Activated CD8-positive, alpha-beta memory T cell treated with anti-CD3 and anti-CD28 coated beads for 24 hours (primary cell): ENCODE measurements at regions not wholly inside any gene's neighbourhood (a gene's known extent, or its start where the extent isn't known, plus 50 kb on each side); places are given as distances from the start of the nearest gene placed in this dataset.

Experiments
- DNase-seq: peaks from one replicate; pipeline ENCODE4 v3.0.0-alpha.2; 2020

- no peak for DNase-seq
Observed at GRCh38 chr12:34347367-34347766, 325.1 kb downstream of the ALG10 start.

GRCh38 chr12:34348064-34348463 lies 325.8 kb downstream of the ALG10 start:
- DNase-seq, result no peak

GRCh38 chr12:34348836-34349672 lies 326.8 kb downstream of the ALG10 start:
- DNase-seq, result no peak

DNA sequence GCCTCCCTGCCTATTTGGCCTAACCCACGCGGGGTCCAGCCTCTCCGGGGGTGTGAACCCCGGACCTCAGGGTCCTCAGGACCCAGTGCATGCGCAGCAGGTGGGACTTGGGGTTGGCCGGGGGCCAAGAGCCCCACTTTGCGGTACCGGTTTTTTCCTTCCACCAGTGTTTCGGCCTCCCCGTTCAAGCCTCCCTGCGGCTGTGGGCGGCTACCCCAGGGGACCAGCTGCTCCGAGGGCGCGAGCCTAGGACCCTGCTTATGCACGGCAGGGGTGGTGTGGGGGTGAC lies 327.3 kb downstream of the ALG10 start:
- DNase-seq, result no peak

- no peak for DNase-seq
Observed at GRCh38 chr12:34350092-34351041, 328.1 kb downstream of the ALG10 start.

DNA sequence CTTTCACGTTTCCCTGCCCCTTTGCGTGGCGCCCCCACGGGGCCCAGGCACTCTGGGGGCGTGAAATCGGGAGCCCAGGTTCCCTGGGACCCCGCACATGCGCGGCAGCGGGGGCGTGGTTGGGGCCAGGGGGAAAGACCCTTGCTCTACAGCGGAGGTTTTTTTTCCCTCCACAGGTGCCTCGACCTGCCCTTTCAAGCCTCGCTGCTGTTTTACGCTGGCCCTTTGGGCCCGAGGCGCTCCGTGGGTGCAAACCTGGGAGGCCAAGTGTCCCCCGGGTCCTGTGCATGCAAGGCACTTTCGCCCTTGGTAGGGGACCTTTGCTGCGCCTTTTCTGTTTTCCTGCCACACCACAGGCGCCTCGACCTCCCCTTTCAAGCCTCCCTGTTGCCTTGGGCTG lies 329.8 kb downstream of the ALG10 start:
- DNase-seq, result no peak

GRCh38 chr12:34354239-34355200 lies 332.2 kb downstream of the ALG10 start:
- DNase-seq, result no peak

GRCh38 chr12:34356233-34356987 lies 334.1 kb downstream of the ALG10 start:
- no peak for DNase-seq

DNA sequence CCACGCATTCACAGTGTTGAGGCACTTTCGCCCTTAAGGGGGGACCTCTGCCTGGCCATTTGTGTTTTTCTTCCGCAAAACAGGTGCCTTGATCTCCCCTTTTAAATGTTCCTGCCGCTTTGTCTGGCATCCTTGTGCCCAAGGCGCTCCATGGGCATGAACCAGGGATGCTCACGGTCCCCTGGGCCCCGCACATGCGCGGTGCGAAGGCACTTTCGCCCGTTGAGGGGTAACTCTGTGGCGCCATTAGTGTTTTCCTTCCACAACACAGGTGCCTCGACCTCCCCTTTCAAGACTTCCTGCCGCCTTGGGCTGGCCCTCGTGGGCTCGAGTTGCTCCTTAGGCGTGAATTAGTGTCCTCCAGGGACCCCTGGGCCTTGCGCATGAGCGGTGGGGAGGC lies 335.5 kb downstream of the ALG10 start:
- DNase-seq, result no peak

GRCh38 chr12:34358198-34358597 lies 335.9 kb downstream of the ALG10 start:
- DNase-seq, result no peak

- DNase-seq, result no peak
Observed at GRCh38 chr12:34361721-34362316, 339.5 kb downstream of the ALG10 start.

DNA sequence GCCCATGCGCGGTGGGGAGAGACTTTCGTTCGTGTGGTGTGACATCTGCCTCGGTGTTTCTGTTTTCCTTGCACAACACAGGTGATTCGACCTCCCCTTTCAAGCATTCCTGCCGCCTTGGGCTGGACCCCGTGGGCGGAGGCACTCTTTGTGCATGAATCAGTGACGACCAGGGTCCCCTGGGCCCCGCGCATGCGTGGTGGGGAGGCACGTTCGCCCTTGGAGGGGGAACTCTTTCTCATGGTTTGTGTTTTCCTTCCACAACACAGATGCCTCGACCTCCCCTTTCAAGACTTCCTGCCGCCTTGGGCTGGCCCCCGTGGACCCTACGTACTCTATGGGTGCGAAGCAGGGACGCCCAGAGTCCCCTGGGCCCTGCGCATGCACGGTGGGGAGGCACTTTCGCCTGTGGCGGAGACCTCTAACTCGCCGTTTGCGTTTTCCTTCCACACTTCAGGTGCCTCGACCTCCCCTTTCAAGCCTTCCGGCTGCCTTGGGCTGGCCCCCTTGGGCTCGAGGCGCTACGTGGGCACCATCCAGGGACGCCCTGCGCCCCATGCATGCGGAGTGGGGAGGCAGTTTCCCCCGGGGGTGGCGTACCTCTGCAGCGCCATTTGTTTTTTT lies 340.9 kb downstream of the ALG10 start:
- DNase-seq, result no peak

DNA sequence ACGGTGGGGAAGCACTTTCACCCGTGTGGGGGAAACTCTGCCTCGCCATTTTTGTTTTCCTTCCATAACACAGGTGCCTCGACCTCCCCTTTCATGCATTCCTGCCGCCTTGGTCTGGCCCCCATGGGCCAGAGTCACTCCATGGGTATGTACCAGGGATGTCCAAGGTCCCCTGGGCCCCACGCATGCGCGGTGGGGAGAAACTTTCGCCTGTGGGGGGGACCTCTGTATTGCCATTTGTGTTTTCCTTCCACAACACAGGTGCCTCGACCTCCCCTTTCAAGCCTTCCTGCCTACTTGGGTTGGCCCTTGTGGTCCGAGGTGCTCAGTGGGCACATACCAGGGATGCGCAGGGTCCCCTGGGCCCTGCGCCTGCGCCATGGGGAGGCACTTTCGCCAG lies 345.8 kb downstream of the ALG10 start:
- DNase-seq, result no peak

DNA sequence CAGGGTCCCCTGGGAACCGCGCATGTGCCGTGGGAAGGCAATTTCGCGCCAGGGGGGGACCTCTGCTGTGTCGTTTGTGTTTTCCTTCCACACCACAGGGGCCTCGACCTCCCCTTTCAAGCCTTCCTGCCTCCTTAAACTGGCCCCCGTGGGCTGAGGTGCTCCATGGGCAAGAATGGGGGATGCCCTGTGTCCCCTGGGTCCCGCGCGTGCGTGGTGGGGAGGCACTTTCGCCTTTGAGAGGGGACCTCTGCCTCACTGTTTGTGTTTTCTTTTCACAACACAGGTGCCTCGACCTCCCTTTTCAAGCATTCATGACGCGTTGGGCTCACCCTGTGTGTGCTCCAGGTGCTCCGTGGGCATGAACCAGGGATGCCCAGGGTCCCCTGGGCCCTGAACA lies 348.8 kb downstream of the ALG10 start:
- no peak for DNase-seq

GRCh38 chr12:34372003-34372402 lies 349.7 kb downstream of the ALG10 start:
- DNase-seq, result no peak

- DNase-seq, result no peak
Observed at GRCh38 chr12:34373926-34374325, 351.6 kb downstream of the ALG10 start.

- DNase-seq, result no peak
Observed at GRCh38 chr12:34376133-34376799, 354.0 kb downstream of the ALG10 start.

DNA sequence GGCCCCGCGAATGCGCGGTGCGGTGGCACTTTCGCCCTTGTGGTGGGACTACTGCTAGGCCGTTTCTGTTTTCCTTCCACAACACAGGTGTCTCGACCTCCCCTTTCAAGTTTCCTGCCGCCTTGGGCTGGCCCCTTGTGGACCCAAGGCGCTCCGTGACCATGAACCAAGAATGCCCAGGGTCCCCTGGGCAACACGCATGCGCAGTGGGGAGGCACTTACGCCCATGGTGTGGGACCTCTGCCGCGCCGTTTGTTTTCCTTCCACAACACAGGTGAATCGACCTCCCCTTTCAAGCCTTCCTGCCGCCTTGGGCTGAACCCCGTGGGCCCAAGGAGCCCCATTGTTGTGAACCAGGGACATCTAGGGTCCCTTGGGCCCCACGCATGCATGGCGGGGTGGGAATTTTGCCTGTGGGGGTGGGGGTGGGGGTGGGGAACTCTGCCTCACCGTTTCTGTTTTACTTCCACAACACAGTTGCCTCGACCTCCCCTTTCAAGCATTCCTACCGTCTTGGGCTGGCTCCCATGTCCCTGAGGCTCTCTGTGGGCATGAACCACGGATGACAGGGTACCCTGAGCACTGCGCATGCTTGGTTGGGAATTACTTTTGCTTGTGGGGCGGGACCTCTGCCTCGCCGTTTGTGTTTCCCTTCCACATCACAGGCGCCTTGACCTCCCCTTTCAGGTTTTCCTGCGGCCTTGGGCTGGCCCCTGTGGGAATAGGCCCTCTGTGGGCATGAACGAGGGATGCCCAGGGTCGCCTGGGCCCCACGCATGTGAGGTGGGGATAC lies 355.1 kb downstream of the ALG10 start:
- no peak for DNase-seq

GRCh38 chr12:34379142-34379541 lies 356.8 kb downstream of the ALG10 start:
- no peak for DNase-seq

DNA sequence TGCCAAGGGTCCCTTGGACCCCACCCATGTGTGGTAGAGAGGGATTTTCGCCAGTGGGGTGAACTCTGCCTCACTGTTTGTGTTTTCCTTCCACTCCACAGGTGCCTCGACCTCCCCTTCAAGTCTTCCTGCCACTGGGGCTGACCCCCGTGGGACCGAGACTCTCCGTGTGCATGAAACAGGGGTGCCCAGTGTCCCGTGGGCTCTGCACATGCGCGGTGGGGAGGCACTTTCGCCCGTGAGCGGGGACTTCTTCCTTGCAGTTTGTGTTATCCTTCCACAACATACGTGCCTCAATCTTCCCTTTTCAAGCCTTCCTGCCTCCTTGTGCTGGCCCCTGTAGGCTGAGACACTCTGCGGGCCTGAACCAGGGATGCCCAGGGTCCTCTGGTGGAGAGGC lies 362.4 kb downstream of the ALG10 start:
- DNase-seq, result no peak
